B cell (primary cell): ENCODE measurements at regions not wholly inside any gene's neighbourhood (a gene's known extent, or its start where the extent isn't known, plus 50 kb on each side); places are given as distances from the start of the nearest gene placed in this dataset.

Experiments
- ATAC-seq: fragments of 200-7000 bp; cut with Tn5 transposase; one replicate; pipeline ENCODE4 v1.10.0; 2021; ENCODE audit warnings: low read depth, mild to moderate bottlenecking, moderate number of reproducible peaks, moderate library complexity
- CTCF ChIA-PET: fragments of 350-600 bp; sonication (Branson Sonifier 250); formaldehyde crosslinking; loops from one replicate; lab custom pipeline; 2021; ENCODE audit warnings: antibody characterized with exemption, inconsistent platforms; lab: Charles Lee
- POLR2A ChIA-PET: fragments of 350-600 bp; sonication (Branson Sonifier 250); formaldehyde crosslinking; loops from one replicate; lab custom pipeline; 2021; ENCODE audit warnings: antibody characterized with exemption; lab: Charles Lee
- DNase-seq: peaks from one replicate; pipeline ENCODE4 v3.0.0; 2013
- H2AFZ ChIP-seq: 2 replicates; pipeline ENCODE4 v1.6.1; 2012; ENCODE audit warnings: mild to moderate bottlenecking, low read depth, low read length; ENCODE audit not compliant: insufficient read depth, poor library complexity, severe bottlenecking
- H3K27ac ChIP-seq, 2 donors: 1 replicate in 1 of 2; 2 replicates in 1 of 2; pipeline ENCODE4 v1.5.1; 2012 to 2013; ENCODE audit warnings: low read length in 2 of 2, mild to moderate bottlenecking in 2 of 2, moderate library complexity in 1 of 2
- H3K27me3 ChIP-seq, 4 experiments: fragments of 200-600 bp in 1 of 4; sonication (generic) in 1 of 4; replicated peaks in 1 of 4; 1 replicate in 2 of 4; 2 replicates in 2 of 4; pipeline versions ENCODE4 v1.6.1 to v1.7.0; 2013 to 2016; ENCODE audit warnings: low read length in 3 of 4, mild to moderate bottlenecking in 2 of 4, mixed read lengths in 1 of 4, moderate library complexity in 1 of 4; ENCODE audit not compliant: insufficient read depth in 4 of 4, control insufficient read depth in 3 of 4; ENCODE audit errors: control extremely low read depth in 1 of 4
- H3K36me3 ChIP-seq, 2 experiments: replicated peaks in 1 of 2; 1 replicate in 1 of 2; 2 replicates in 1 of 2; pipeline versions ENCODE4 v1.6.1 to v1.7.1; 2013; ENCODE audit warnings: low read length in 1 of 2; ENCODE audit not compliant: insufficient read depth in 2 of 2, control insufficient read depth in 1 of 2; ENCODE audit errors: control extremely low read depth in 1 of 2, extremely low read depth in 1 of 2
- H3K4me1 ChIP-seq, 2 donors: fragments of 200-600 bp in 1 of 2; sonication (generic) in 1 of 2; 1 replicate in 1 of 2; 2 replicates in 1 of 2; pipeline versions ENCODE4 v1.5.1 to v1.6.1; 2013 to 2017; ENCODE audit warnings: low read length in 2 of 2; ENCODE audit not compliant: control insufficient read depth in 2 of 2, insufficient read depth in 2 of 2
- H3K4me2 ChIP-seq: replicated peaks from 2 replicates; pipeline ENCODE3; 2012; ENCODE audit warnings: mild to moderate bottlenecking, low read depth, low read length; ENCODE audit not compliant: poor library complexity, severe bottlenecking
- H3K4me3 ChIP-seq, 5 experiments: fragments of 200-600 bp in 1 of 5; sonication (generic) in 1 of 5; 1 replicate in 3 of 5; 2 replicates in 2 of 5; pipeline versions ENCODE4 v1.5.1 to v1.7.0; 2011 to 2016; ENCODE audit warnings: low read length in 4 of 5, mild to moderate bottlenecking in 4 of 5, low read depth in 2 of 5, control low read depth in 1 of 5, moderate library complexity in 1 of 5; ENCODE audit not compliant: insufficient read depth in 1 of 5; ENCODE audit errors: control extremely low read depth in 1 of 5, extremely low read depth in 1 of 5
- H3K79me2 ChIP-seq: fragments of 200-600 bp; sonication (generic); one replicate; pipeline ENCODE4 v1.6.0; 2016; ENCODE audit warnings: low read length; ENCODE audit not compliant: control insufficient read depth, insufficient read depth
- H3K9ac ChIP-seq: fragments of 200-600 bp; sonication (generic); 2 replicates; pipeline ENCODE4 v1.6.1; 2017; ENCODE audit warnings: mild to moderate bottlenecking, low read length, moderate library complexity
- H3K9me3 ChIP-seq, 3 donors: one replicate each; pipeline versions ENCODE4 v1.6.1 to v1.7.1; 2013; ENCODE audit warnings: low read length in 2 of 3; ENCODE audit not compliant: control insufficient read depth in 2 of 3, insufficient read depth in 1 of 3; ENCODE audit errors: control extremely low read depth in 1 of 3
- H4K20me1 ChIP-seq: 2 replicates; pipeline ENCODE4 v1.6.0; 2012; ENCODE audit warnings: mild to moderate bottlenecking, low read length; ENCODE audit not compliant: insufficient read depth, control insufficient read depth, poor library complexity, severe bottlenecking
- H3K27ac Mint-ChIP-seq: one replicate; pipeline ENCODE4 v1.8.0; 2021; ENCODE audit warnings: mixed read lengths
- H3K27me3 Mint-ChIP-seq: one replicate; pipeline ENCODE4 v1.8.0; 2021; ENCODE audit warnings: mixed read lengths
- H3K4me1 Mint-ChIP-seq: one replicate; pipeline ENCODE4 v1.8.0; 2021; ENCODE audit warnings: mixed read lengths
- H3K4me3 Mint-ChIP-seq: one replicate; pipeline ENCODE4 v1.8.0; 2021; ENCODE audit warnings: mixed read lengths
- H3K9me3 Mint-ChIP-seq: one replicate; pipeline ENCODE4 v1.8.0; 2022; ENCODE audit warnings: mixed read lengths; ENCODE audit not compliant: insufficient read depth
- EZH2 ChIP-seq: IDR thresholded peaks from 2 replicates; pipeline ENCODE4 v1.6.1; 2012; ENCODE audit warnings: borderline replicate concordance, low read depth, mild to moderate bottlenecking, moderate library complexity, low read length; ENCODE audit not compliant: insufficient read depth, poor library complexity, severe bottlenecking
- WGBS: methylation state at CpG from one replicate; pipeline ENCODE4 v1.1.5; 2013; ENCODE audit warnings: missing lambda C conversion rate; ENCODE audit not compliant: insufficient coverage; 5-methylcytosine and 5-hydroxymethylcytosine counted together
- intact Hi-C: fragments of 100-400 bp; cut with micrococcal nuclease; formaldehyde crosslinking; loops from one replicate; pipeline ENCODE4 v1.10.0; 2022
- TF ChIP-seq, protein P1 (sequence below): fragments of 200-600 bp; IDR thresholded peaks from one replicate; pipeline ENCODE4 v1.8.0; 2022; ENCODE audit warnings: antibody characterized with exemption, mild to moderate bottlenecking

- H3K4me1 Mint-ChIP-seq, result no peaks in the 10 kb centered on the region
- H4K20me1 ChIP-seq, result no peaks in the 10 kb centered on the region
- 76% methylated on average over 10 of the region's 11 CpGs for WGBS
- H3K9me3 Mint-ChIP-seq, result no peaks in the 10 kb centered on the region
- POLR2A ChIA-PET, result no interaction called here
- intact Hi-C loops, result no loop called here
- no peak overlapping the region for H3K4me3 ChIP-seq
- H3K79me2 ChIP-seq, result no peaks in the 10 kb centered on the region
- no peak overlapping the region for H3K4me2 ChIP-seq
- H3K4me1 ChIP-seq, result no peaks in the 10 kb centered on the region
- no peak overlapping the region for H3K4me3 Mint-ChIP-seq
- CTCF ChIA-PET, result no interaction called here
- H3K27ac ChIP-seq, result no peak overlapping the region
- H2AFZ ChIP-seq, result no peak overlapping the region
- peaks cover 12% of the 10 kb centered on the region for H3K27me3 Mint-ChIP-seq
- TF ChIP-seq EZH2, result no peak
- TF ChIP-seq, protein P1, sequence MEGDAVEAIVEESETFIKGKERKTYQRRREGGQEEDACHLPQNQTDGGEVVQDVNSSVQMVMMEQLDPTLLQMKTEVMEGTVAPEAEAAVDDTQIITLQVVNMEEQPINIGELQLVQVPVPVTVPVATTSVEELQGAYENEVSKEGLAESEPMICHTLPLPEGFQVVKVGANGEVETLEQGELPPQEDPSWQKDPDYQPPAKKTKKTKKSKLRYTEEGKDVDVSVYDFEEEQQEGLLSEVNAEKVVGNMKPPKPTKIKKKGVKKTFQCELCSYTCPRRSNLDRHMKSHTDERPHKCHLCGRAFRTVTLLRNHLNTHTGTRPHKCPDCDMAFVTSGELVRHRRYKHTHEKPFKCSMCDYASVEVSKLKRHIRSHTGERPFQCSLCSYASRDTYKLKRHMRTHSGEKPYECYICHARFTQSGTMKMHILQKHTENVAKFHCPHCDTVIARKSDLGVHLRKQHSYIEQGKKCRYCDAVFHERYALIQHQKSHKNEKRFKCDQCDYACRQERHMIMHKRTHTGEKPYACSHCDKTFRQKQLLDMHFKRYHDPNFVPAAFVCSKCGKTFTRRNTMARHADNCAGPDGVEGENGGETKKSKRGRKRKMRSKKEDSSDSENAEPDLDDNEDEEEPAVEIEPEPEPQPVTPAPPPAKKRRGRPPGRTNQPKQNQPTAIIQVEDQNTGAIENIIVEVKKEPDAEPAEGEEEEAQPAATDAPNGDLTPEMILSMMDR, result no peak
- H3K36me3 ChIP-seq, result no peaks in the 10 kb centered on the region
- ATAC-seq (no peak), DNase-seq (no peak)
- H3K27me3 ChIP-seq, result peaks cover 0 to 6% (median 0%) of the 10 kb centered on the region in 4 experiments
- peaks cover 0 to 11% (median 0%) of the 10 kb centered on the region in 3 donors for H3K9me3 ChIP-seq
- no peak overlapping the region for H3K9ac ChIP-seq
- no peak overlapping the region for H3K27ac Mint-ChIP-seq
Measured at GRCh38 chr11:116537709-116538108, 235.1 kb downstream of the BUD13 start.

DNA sequence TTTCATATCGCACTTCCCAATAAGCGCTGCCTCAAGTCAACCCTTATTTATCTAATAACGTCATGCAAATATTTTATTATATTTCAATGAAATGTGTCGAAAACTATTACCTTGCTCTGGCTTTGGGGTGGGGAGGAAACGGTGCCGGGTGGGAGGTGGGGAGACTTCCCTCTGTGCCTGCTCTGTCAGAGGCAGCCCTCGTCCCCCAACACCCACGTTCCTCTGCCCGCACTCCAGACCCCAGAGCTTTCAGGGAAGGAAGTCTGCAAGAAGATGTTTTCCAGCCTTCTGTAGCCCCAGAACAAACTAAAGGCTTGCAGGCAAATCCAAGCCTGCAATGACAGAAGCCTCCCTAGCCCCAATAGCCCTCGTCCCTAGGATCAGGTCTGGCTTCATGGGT, 235.7 kb downstream of the BUD13 start:
- POLR2A ChIA-PET, result no interaction called here
- H4K20me1 ChIP-seq, result no peaks in the 10 kb centered on the region
- TF ChIP-seq, protein P1, result no peak
- TF ChIP-seq EZH2, result no peak
- H3K9me3 Mint-ChIP-seq, result no peaks in the 10 kb centered on the region
- H3K9ac ChIP-seq, result no peak overlapping the region
- intact Hi-C loops, result no loop called here
- H3K4me3 ChIP-seq, result no peak overlapping the region
- no peak overlapping the region for H3K27ac Mint-ChIP-seq
- peaks cover 0 to 6% (median 0%) of the 10 kb centered on the region in 4 experiments for H3K27me3 ChIP-seq
- H3K36me3 ChIP-seq, result no peaks in the 10 kb centered on the region
- ATAC-seq (no peak), DNase-seq (no peak)
- WGBS, result 43% methylated on average over 2 of the region's 10 CpGs
- H3K4me3 Mint-ChIP-seq, result no peak overlapping the region
- no peak overlapping the region for H2AFZ ChIP-seq
- peaks cover 14% of the 10 kb centered on the region for H3K27me3 Mint-ChIP-seq
- H3K9me3 ChIP-seq, result peaks cover 0 to 12% (median 0%) of the 10 kb centered on the region in 3 donors
- H3K4me1 Mint-ChIP-seq, result no peaks in the 10 kb centered on the region
- no peak overlapping the region for H3K4me2 ChIP-seq
- no peak overlapping the region for H3K27ac ChIP-seq
- CTCF ChIA-PET, result no interaction called here
- H3K79me2 ChIP-seq, result no peaks in the 10 kb centered on the region
- no peaks in the 10 kb centered on the region for H3K4me1 ChIP-seq
